ENCODE measurements at regions not wholly inside any gene's neighbourhood (a gene's known extent, or its start where the extent isn't known, plus 50 kb on each side); places are given as distances from the start of the nearest gene placed in this dataset.

- no peaks in the 10 kb centered on the region for H3K9me3 ChIP-seq (ENCODE audit: control insufficient read depth in 4 of 4, low read length in 3 of 4)
- DNase-seq (ENCODE audit: low spot score): no peak
- 56% methylated on average over 4 of the region's 4 CpGs for WGBS
- no peaks in the 10 kb centered on the region for H3K4me1 ChIP-seq (ENCODE audit: control insufficient read depth in 4 of 4, insufficient read depth in 4 of 4, low read length in 3 of 4)
- no peaks in the 10 kb centered on the region for H3K36me3 ChIP-seq (ENCODE audit: control insufficient read depth in 4 of 4, insufficient read depth in 3 of 4, low read depth in 1 of 4, low read length in 3 of 4)
- H3K27me3 ChIP-seq (ENCODE audit: control insufficient read depth in 4 of 4, insufficient read depth in 4 of 4, low read length in 3 of 4): peaks cover 0 to 2% (median 0%) of the 10 kb centered on the region in 4 donors
- TF ChIP-seq JUND (IDR thresholded peaks at IDR 0.05): no peak
- no peak for TF ChIP-seq SP1 (IDR thresholded peaks at IDR 0.05)
- TF ChIP-seq ATF3 (IDR thresholded peaks at IDR 0.05): no peak
- TF ChIP-seq EGR1 (IDR thresholded peaks at IDR 0.05; ENCODE audit: low read depth in 2 of 2): no peak
- no peak for TF ChIP-seq FOXA2 (IDR thresholded peaks at IDR 0.05)
- no peak for TF ChIP-seq MAX (IDR thresholded peaks at IDR 0.05)
- no peak for TF ChIP-seq CTCF (IDR thresholded peaks at IDR 0.05; ENCODE audit: low read depth, low read length, missing input control)
- no peak for TF ChIP-seq ZBTB33 (IDR thresholded peaks at IDR 0.05)
- TF ChIP-seq GABPA (IDR thresholded peaks at IDR 0.05 in 1 of 2, conservative IDR thresholded peaks at IDR 0.05 in 1 of 2): no peak
- no peak for TF ChIP-seq RAD21 (IDR thresholded peaks at IDR 0.05)
- no peak for TF ChIP-seq HNF4A (conservative IDR thresholded peaks at IDR 0.05)
- TF ChIP-seq YY1 (IDR thresholded peaks at IDR 0.05): no peak
- TF ChIP-seq REST (IDR thresholded peaks at IDR 0.05): no peak
- no peak for TF ChIP-seq NR2F2 (IDR thresholded peaks at IDR 0.05)
- no peak for TF ChIP-seq HNF4G (IDR thresholded peaks at IDR 0.05)
- TF ChIP-seq RXRA (IDR thresholded peaks at IDR 0.05): no peak
- H3K4me3 ChIP-seq (ENCODE audit: low read depth in 1 of 3, low read length in 3 of 3): no peak overlapping the region
- no peak overlapping the region for H3K9ac ChIP-seq (ENCODE audit: low read depth in 1 of 2, low read length in 2 of 2)
- no peak overlapping the region for H3K27ac ChIP-seq (ENCODE audit: low read depth in 1 of 2, low read length in 2 of 2)
Observed at GRCh38 chr10:4219901-4220300, 434.9 kb upstream of the KLF6 start.

- Histone ChIP-seq H3K27ac (ENCODE audit: low read depth in 1 of 2, low read length in 2 of 2) (no peak overlapping the region), H3K4me1 (ENCODE audit: control insufficient read depth in 4 of 4, insufficient read depth in 4 of 4, low read length in 3 of 4) (no peaks in the 10 kb centered on the region), H3K27me3 (ENCODE audit: control insufficient read depth in 4 of 4, insufficient read depth in 4 of 4, low read length in 3 of 4) (peaks cover 0 to 2% (median 0%) of the 10 kb centered on the region in 4 donors), H3K9ac (ENCODE audit: low read depth in 1 of 2, low read length in 2 of 2) (no peak overlapping the region), H3K9me3 (ENCODE audit: control insufficient read depth in 4 of 4, low read length in 3 of 4) (no peaks in the 10 kb centered on the region), H3K36me3 (ENCODE audit: control insufficient read depth in 4 of 4, insufficient read depth in 3 of 4, low read depth in 1 of 4, low read length in 3 of 4) (no peaks in the 10 kb centered on the region), H3K4me3 (ENCODE audit: low read depth in 1 of 3, low read length in 3 of 3) (no peak overlapping the region)
- no peak for DNase-seq (ENCODE audit: low spot score)
- TF ChIP-seq JUND (IDR thresholded peaks at IDR 0.05) (no peak), MAX (IDR thresholded peaks at IDR 0.05) (no peak), GABPA (IDR thresholded peaks at IDR 0.05 in 1 of 2, conservative IDR thresholded peaks at IDR 0.05 in 1 of 2) (no peak), SP1 (IDR thresholded peaks at IDR 0.05) (no peak), HNF4G (IDR thresholded peaks at IDR 0.05) (no peak), EGR1 (IDR thresholded peaks at IDR 0.05; ENCODE audit: low read depth in 2 of 2) (no peak), FOXA1 (IDR thresholded peaks at IDR 0.05) (no peak), TAF1 (conservative IDR thresholded peaks at IDR 0.05) (no peak), HNF4A (conservative IDR thresholded peaks at IDR 0.05) (no peak), FOXA2 (IDR thresholded peaks at IDR 0.05) (no peak)
- 77% methylated on average over 9 of the region's 9 CpGs for WGBS
Observed at GRCh38 chr10:4217653-4218052, 432.6 kb upstream of the KLF6 start.

Measured in liver (tissue), 8 donors.